HG03342 (cell line): ENCODE measurements at regions not wholly inside any gene's neighbourhood (a gene's known extent, or its start where the extent isn't known, plus 50 kb on each side); places are given as distances from the start of the nearest gene placed in this dataset.

Experiments used
- ATAC-seq: cut with Tn5 transposase; IDR thresholded peaks from one replicate; pipeline ENCODE4 v1.9.1; 2021; ENCODE audit warnings: mild to moderate bottlenecking, moderate library complexity; ENCODE audit not compliant: unreplicated experiment

DNA sequence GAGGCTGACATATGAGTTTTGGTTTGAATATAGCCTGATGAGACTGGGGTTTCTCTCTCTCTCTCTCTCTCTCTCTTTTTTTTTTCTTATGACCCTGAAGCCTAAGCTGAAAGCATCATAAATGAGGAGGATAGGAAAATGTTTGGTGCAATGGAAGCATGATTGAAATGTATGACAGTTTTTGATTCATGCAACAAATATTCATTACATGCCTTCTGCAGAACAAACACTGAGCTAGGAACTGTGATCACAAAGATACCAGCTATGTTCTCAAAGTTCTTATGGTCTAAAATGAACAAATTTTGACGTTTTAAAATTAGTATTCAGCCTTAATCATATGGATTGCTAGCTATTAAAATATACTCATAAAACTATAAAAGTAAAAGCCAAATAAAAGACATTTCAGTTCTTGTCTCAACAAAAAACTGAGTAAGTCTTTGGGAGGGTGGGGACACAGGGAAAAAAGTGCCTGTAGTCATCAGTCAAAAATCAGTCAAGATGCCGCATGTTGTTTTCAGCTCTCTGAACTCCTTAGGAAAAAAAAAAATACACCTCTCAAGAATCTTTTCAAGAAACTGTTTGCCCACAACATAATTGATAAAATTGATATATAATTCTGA lies 57.2 kb downstream of the NKX6-1 start:
- no peak for ATAC-seq

DNA sequence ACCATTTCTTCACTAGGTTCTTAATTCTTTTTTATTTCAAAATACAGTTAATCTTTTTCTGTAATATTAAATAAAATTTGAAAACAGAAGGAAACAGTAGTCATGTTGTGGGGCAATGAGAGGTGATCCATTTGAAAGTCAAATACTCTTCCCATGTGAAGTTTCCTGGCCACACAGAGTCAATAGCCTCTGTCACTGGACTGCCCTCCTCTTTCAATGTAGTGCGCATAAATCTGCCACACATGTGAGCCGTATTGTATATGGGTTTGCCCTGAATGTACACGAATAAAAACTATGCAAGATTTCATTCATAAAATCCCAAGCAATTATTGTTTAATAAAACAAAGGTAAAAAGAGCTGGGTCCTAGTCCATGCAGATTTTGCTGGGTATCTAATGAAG lies 59.1 kb downstream of the NKX6-1 start:
- ATAC-seq: no peak

DNA sequence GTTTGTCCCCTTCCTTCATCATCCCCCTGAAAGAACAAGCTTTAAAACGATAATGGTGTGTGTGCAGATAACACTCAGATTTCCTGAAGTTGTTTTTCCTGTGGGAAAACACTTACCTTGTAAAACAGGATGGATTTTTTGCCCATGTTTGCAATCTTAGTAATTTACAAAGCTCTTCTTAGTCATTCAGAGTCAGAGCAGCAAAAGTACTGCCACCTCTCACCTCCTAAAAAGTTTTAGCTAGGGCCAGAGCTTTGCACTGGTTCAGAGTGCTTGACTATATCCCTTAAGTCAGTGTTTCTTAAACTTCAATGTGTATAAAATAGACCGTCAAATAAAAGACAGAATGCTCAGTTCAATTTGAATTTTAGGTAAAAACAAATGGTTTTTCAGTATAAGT lies 62.3 kb downstream of the NKX6-1 start:
- ATAC-seq: no peak

DNA sequence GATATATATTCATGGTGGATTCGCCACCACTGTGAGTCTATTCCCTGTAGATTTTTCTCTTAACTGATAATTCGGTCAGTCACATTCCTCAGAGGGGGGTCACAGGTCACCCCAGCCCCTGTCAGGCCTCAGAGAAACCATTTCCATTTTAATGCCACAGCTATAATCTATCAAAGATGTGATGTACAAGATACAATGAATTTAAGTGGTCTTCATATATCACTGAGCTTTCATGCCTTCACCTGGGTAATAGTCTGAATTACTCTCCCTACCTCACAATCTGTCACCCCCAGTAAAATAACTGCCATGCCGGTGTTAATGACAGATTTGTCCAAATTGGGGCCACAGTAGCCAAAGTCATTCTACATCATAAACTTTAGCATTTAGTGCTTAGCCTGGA lies 64.7 kb downstream of the NKX6-1 start:
- ATAC-seq: no peak

DNA sequence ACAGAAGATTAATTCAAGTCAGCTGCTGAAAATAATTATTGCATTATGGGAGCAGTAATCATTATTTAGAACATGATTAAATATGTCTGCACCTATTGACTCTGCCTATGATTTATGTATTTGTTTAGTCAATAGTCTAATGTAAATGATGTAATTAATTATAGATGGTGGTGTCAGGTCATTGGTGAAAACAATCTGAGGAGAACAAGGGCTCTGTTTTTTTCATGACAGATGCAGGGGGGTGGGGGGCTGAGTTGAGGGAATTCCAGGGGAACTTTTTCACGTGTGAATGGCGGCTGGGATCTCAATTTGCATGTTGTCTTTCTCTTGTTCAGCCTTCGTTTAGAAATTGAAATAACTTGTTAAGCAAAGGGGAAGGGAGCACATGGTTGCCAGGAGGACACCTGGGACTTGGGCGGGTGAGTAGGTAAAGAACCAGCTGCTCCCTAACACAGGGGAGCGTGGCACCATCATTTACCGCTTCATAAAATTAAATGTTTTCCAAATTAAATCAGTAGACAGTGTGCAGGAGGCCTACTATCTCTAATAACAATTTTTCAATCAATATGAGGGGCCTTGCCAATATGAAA lies 65.4 kb downstream of the NKX6-1 start:
- no peak for ATAC-seq

DNA sequence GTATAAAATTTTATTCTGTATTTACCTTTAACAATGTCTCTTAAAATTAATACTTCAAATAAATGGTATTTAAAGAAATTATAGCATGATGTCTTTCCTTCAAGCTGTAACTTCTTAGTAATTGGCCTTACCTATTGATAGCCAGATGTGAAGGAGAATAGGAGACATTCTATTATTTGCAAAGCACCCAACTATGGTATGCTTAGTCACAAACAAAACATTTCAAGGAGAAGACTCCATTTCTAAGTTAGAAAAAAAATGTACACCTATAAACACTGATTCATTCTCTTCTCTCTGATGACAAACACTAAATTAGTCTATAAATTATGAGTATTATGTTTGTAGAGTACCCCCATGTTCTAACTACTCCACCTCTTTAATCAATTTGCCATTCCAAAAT lies 66.4 kb downstream of the NKX6-1 start:
- no peak for ATAC-seq

DNA sequence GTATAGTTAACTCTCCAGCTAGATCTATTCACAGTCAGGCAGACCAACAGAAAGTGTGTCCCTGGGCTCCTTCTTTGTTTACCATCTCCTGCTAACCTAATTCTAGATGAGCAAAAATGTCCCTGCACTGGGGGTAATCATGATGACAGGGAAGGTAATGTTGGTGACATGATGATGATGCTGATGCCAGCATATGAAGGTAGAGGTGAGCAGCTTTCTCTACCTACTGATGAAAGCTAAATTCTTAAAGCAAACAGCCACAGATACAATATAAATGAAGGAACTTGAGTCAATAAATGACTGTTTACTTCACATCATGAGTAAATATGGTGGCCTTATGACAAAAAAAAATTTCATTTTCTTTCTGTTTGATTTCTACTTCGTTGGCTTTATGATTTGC lies 78.5 kb downstream of the NKX6-1 start:
- ATAC-seq: no peak

DNA sequence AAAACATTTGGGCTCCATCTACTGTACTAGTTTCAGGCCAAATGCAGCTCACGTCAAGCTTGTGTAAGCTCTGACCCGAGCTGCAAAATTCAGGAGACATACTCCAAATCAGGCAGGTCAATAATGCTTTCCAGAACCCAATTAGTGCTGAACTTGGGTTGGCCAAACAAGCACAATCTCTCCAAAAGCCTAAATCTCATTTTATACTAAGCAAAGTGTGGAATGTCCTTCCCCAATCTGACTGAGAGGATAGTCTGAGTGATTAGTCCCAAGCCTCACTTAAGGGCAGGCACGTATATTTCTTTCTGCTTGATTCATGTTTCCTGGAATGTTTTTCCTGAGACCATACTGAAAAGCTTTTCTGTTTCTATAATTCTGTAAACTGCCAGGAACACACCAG lies 79.9 kb downstream of the NKX6-1 start:
- ATAC-seq: no peak

DNA sequence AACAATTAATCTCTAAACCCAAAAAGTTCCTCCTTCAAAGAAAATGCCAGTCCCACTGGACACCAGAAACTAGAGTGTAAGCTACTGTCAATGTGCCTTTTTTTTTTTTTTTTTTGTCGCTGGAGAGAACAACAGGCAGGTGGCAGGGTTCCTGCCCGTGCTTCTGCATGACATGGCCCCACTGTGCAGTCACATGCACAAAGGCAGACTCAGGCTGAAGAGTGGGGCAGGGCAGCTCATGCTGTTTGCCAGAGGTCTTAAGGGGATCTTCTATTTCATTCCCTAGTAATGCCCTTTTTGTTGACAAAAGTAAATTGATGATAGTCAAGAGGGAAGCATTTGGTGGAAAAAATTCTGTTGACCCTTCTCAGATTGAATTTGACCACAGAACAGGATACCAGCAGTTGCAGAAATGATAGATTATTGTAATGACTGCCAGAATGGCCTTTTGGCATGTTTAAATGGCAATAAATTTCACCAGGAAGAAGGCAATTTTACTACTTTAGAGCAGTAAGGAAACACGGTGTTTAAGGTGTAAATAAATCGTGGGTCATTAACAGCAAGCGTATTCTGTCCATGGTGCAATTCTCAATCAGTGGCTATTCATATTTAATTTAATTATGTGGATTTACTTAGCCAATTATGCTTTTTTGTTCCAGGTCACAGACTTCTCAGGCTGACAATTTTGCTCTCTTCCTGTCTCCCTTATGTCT lies 80.9 kb downstream of the NKX6-1 start:
- ATAC-seq: no peak

DNA sequence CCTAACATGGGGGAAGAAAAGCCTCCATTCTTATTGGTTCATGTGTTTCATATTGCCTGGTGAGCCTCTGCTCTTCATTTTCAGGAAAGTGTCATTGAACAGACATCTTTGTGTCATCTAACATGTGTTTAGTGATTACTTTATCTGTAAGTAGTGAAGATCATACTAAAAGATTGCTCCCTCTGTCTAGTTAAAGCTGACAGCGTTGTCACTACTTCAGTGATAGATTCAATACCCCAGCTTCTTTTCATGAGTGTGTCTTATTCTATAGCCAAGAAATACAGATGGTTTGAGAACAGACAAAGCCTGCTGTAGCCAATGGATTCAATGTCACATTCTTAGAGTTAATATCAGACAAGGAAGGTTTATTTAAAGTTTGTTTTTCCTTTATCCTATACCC lies 85.1 kb downstream of the NKX6-1 start:
- ATAC-seq: no peak

DNA sequence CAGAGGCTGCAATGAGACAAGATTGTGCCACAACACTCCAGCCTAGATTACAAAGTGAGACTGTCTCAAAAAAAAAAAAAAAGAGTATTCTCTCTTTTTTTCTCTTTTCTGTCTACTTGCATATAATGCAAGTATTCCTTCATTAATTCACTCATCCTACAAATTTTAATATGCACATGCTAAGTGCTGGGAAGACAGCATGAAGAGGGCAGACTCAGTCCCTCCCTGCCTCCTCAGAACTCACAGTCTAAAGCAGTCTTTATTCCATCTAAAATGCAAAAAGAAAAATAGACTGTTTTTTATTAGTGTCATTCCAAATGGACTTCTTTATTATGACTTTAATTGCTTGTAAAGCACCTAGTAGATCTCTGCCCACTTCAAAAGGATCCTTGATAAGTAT lies 85.6 kb downstream of the NKX6-1 start:
- no peak for ATAC-seq

DNA sequence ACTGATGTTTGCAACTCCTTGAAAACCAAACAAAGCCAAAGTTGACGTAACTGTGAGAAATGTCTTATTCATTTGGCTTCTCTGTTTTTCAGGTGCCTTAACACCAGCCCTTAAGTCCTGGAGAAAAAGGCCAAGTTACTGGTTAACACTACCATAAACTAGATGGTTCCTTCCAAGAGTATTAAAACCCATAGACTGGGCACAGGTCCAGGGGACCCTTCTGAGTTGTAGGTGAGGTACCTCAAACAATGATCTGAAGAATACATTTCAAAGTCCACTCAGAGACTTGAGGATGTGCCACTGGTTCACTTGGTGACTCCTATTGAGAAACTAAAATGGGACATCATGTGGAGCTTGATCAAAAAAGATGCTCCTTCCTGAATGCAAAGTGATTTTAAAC lies 87.0 kb downstream of the NKX6-1 start:
- ATAC-seq: no peak

DNA sequence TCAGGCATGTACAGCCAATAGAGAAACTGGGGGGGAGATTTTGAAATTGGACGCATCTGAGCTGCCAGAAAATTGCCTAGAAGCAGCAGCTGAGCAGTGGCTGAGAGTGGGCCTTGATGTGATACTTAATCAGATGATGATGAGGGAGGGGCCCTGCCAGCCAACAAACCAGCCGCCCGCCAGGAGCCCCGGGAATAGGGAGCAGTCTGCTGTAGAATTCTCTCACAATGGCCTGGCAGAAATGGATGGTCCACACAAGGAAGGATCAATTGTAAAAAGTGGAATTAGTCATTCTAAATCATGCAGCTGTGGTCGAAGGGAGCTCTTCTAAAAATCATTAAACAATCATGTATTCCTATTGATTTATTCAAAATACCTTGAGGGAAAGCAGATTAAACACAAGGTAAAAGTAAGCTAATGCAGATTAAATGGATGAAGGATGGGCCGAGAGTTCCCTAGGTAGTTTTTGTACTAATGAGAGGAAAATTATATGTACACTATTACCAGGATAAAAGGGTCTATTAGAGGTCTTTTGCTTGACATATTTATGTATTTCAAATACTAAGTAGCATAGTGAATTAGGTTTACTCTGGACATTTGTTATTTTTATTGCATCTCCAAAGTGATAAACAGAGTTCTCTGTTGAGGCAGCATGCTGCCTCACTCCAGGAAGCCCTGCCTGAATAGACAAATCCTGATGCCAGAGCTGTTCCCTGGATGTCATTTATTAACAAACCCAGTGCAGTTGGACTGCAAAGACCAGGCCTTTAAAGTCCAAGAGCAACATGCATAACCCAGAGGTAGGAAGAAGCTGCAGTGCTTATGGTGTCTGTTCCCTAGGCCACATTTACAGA lies 91.3 kb downstream of the NKX6-1 start:
- no peak for ATAC-seq

DNA sequence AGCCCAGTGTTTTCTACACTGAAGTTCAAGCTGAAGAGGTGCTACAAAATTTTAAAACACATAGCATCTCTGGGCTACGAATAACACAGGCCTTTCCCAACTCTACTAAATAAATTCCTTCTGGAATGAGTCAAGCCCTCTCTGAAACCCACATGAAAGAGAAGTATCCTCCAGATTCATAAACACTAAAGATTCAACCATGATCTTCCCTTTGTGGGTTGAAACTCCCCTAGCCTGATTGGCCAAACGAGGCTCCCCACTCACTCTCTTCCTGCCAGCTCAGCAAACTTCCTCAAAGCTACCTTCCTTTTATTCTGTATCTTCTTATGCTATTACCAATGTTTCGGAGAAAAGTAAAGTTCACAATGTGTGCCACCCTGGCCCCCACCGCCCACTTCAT lies 95.4 kb downstream of the NKX6-1 start:
- no peak for ATAC-seq

DNA sequence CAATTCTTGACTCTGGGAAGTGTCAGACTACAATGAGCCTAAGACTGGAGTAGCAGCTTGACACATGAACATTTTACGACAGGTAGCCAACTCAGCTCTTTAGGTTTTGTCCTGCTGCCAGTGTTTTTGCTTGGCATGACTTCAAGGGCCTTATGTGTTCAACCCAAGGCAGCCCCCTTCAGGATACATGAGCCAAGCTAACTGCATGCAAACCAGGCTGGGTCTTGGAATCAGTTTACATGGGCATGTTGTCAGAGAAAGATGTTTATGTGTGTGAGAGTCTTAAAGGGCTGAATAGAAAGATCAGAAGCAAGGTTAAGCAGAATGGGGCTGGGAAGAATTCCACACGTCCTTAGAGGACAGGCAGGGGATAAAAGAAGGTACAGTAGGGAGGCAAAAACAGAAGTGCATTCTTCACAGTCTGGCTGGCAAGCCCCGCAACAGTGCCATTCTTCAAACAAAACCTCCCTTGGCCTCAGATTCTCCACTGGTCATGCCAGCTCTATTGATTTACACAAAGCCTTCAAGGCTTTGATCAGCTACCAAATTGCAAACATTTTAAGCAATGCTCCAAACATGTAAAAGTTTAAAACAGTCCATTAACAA lies 97.3 kb downstream of the NKX6-1 start:
- ATAC-seq: no peak

DNA sequence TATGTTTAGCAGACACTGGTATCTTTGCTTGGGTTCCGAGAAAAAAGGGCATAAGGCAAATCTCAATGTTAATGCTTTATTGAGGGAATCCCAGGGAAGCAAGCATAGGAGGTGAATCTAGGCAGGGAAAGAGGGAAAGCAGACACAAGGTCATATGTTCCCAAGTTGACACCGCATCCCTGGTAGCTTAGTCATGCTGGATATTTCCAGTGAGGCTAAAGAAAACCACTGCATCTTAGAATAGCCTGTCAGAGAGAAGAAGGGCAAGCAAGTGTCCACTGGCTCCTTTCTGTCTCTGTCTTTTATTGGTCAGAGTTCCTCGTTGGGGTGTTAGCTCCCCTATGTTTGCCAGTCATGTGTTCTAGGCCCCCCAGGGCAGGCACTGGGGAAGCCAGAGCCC lies 104.7 kb downstream of the NKX6-1 start:
- no peak for ATAC-seq

DNA sequence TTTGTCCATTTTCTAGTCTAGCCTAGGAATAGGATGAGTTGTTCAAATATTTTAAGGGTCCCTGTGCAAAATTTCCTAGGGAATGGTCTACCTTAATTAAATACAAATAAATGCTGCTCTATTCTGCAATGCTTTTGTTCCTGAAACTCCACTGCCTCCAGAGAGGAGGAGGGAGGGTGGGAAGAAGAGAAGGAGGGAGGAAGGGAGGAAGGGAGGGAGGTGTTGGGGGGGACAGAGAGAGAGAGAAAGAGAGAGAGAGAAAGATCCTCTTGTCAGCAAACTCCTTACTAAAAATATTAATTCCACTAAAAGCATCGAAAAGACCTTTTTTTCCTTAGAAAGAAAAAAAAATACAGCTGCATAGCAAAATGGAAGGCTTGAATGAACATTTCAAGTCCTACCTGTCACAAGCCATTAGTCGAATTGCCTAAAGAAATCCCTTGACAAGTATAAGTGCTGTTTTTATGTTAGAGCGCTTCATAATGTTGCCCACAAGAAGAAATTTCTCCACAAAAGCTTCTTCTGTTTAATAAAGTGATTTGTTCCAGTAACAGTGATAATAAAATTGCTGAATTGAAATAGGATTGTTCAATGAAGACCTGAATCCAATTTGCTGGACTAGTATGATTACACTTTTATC lies 106.0 kb downstream of the NKX6-1 start:
- ATAC-seq: no peak

DNA sequence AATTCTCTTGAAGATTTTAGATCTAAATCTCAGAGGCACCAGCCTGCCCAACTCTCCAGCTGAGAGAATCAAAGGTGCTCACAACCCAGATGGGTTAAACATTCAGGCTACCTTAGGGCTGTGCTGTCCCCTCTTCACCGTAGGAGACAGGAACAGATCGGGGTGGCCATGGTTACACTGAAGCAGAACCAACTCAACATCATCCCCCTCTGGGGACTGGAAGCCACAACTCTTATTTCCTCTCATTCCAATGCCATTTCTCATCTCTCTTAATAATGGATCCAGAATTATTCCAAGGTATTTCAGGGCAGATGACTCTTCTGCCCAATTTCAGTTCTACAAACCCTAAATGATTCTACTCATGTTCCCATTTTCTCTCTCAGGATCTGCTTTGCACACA lies 109.7 kb downstream of the NKX6-1 start:
- no peak for ATAC-seq

DNA sequence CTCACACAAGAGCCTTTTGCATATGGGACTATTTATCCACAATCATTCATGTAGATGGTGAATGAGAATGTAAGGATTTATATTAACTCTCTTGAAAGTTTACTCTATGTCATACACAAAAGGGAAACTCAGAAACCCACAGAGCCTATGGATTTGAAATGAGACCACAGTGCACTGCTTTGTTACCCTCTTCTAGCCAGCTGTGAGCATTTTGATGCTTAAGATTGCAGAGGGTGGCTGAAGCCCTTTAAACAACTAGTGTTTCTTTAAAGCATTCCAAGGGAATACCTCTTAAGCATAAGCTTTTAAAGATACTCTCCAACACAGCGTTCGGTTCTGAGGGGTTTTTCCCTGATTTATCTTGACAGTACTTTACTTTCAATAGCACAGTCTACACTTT lies 113.9 kb downstream of the NKX6-1 start:
- no peak for ATAC-seq

DNA sequence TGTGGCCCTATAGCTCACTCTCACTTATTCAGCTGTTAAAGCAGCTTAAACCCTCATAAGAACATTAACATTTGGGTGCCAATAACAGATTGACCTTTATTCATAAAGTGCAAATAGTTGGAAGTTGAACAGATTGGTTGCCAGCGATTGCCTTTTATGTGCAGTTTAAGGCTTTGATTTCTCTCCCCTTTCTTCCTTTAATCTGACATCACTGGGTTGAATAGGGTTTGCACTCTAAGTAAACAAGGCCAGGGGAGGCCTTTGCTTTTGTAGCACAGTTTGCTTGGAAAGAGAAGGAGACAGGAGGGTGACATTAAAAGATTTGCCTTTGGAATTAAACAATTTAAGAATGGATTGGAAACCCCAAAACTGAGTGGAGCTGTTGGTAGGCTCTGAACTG lies 114.3 kb downstream of the NKX6-1 start:
- ATAC-seq: no peak

DNA sequence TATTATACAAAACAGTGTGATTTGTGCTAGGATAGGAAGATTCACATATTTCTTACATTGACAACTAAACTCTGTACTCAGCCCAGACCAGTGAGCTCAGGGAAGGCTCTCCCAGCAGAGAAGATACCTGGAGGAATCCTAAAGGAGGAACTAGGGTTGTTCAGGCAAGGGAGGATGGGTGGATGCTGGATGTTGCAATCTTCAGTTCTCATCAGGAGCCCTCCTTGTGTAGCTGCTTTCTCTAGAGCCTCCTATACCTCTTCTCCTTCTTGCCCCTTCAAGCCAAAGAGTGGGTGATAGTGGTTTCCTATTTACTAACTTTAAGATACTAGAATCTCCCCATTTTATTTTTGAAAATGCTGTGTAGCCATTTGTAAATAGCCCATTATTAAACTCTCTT lies 117.3 kb downstream of the NKX6-1 start:
- ATAC-seq: no peak
